Iris pigment epithelial cell (primary cell): ENCODE measurements at regions not wholly inside any gene's neighbourhood (a gene's known extent, or its start where the extent isn't known, plus 50 kb on each side); places are given as distances from the start of the nearest gene placed in this dataset.

Source experiments
- DNase-seq: peaks from one replicate; pipeline ENCODE4 v3.0.0-alpha.2; 2011; ENCODE audit warnings: low read depth

GRCh38 chr7:9981742-9982349, 991.8 kb upstream of the PHF14 start:
- DNase-seq: no peak

- no peak for DNase-seq
Measured at GRCh38 chr7:9983048-9983447, 990.6 kb upstream of the PHF14 start.

DNA sequence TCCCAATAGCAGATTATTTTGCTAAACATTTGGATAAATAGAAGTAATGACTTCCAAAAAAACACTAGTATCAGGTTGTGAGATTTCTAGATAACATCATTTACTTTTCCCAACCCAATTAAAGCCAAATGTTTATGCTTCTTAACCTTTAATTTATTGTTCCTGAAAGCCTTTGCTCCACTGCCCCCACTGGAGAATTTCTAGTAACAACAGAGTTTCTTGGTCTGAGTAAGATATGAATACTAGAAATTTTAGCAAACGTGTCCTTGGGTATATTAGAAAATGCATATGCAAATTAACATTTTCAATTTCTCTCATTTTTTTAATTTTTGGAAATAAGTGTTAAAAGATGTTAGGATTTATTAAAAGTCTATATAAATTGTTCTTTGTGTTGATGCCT, 958.0 kb upstream of the PHF14 start:
- DNase-seq: no peak

DNA sequence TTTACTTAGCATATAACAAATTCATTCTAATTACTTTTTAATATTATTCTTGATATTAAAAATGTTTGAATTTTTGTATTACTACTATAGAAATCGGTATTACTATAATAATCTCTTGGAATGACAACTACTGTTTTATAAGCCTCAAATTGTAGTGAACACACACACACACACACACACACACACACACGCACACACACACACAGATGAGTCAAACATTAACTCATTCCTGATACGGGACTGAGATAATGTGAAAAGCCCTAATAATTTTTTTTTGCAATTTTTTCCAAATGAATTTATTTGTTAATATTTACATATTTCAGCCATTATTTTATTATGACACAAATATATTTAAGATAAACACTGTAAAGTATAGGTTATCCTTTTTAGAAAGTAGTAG, 951.2 kb upstream of the PHF14 start:
- no peak for DNase-seq

DNA sequence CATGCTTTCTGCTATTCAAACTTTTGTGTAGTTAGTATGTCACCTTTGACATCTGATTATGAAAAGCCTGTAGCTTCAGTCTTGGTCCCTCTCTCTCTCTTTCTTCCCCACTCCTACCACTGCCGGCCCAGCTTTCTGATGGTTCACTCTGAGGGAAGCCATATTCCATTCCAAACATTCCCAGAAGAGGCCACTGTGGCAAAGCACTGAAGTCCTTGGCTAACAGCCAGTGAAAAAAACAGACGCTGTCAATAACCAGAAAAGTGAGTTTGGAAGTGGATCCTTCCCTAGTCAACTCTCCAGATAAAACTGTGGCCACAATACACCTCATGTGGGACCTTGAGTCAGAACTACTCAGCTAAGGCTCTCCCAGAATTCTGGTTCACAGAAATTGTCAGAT, 950.7 kb upstream of the PHF14 start:
- peak; percentile 1 for DNase-seq

DNA sequence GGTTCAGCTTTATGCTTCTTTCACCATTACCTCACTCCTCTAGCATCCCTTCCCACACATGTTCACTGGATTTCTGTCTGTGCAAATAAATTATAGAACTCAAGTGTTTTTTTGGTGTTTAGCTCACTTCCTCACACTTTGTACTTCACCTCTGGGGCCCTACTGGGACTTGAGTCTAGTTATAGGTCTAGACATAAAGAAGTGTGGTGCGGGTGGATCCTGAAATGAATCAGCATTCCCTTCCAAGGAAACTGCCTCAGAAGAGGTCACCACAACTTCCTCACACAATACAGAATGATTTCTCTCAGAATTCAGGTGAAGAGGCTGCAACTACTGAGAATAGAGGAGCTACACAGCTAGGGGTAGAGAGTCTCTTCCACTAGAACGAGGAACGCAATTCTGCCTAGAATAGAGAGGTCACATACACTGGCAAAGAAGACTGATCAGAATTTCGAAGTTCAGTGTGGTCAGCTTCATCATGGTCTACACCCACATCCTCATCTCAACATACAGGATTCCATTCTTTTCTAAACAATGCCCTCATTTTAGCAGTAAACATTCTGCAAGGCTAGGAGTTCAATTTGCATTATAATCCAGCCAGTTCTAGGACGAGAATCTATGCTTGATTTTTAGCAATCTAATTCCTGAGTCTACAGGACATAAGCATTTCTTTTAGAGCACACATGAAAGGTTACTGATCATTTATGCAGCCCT, 938.7 kb upstream of the PHF14 start:
- DNase-seq: no peak

DNA sequence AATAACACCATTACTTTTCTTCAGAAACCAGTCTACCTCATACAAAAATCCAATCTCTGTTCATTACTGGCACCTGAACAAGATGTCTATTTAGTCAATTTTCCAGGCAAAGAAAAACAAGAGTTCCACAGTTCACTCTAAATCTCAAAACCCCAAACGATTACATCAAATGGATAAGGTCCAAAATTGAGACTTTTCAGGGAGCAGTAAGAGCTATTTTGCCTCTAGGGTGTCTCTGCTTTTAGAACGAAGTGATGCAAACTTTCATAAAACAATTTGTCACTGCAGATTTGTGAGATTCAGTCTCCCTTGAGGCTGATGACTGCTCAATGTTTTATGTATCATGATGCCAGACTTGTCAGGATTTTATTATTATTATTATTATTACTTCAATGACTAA, 937.0 kb upstream of the PHF14 start:
- DNase-seq: no peak

DNA sequence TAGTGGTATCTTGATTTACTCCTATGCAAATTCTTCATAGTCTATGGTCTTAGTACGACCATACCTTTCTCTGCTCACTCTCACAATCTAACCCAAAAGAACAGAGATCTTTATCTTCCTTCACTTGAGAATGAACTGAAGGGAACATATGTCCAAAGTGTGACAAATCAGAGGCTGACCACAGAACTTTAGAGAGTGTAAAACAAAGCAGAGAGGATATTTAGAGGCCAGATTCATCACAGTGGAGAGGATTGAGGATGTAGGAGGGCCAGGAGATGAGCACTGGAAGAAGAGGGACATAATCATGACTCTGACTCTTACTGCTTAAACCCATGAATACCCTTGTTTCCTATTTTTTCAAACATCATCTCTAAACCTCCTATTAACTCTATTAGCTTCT, 935.3 kb upstream of the PHF14 start:
- DNase-seq: no peak

- DNase-seq: no peak
Measured at GRCh38 chr7:10040674-10041073, 933.0 kb upstream of the PHF14 start.

GRCh38 chr7:10070899-10071298, 902.8 kb upstream of the PHF14 start:
- DNase-seq: no peak

- no peak for DNase-seq
Measured at GRCh38 chr7:10075866-10076265, 897.8 kb upstream of the PHF14 start.

- no peak for DNase-seq
Measured at GRCh38 chr7:10076660-10077300, 896.9 kb upstream of the PHF14 start.

- no peak for DNase-seq
Measured at GRCh38 chr7:10079572-10079971, 894.1 kb upstream of the PHF14 start.

DNA sequence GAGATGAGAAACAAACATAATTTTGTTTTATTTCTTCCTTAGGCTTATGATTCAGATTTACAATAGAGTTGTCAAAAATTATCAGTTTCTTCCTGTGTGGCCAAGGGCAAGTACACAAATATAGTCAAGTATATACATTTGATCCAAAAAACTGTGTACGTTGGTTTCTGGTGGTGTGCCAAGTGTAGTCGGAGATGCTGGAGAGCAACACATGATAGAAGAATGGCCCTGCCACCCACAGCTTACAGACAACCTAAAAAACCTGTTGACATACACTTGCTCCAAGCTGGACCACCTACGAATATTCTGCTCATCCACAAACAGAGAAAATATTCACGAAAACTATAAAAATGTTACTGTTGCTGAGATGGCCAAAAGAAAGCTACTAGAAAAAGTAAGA, 890.8 kb upstream of the PHF14 start:
- no peak for DNase-seq

DNA sequence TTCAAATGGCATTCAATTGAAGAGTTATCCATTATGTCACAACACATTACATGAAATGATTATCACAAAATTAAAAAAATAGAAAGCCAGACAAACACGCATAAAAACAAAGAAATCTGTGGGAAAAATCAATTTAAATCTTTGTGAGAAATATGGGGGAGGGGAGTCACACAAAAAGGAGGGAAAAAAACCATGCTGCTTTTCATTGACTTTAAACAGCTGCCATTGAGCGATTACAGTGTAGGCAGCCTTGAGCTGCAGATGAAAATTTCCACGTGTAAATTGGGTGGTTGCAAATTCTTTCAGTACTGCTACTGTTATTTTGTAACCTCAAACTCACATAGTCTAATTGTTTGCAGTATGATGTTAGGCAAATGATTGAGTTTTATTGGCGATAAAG, 889.9 kb upstream of the PHF14 start:
- no peak for DNase-seq

DNA sequence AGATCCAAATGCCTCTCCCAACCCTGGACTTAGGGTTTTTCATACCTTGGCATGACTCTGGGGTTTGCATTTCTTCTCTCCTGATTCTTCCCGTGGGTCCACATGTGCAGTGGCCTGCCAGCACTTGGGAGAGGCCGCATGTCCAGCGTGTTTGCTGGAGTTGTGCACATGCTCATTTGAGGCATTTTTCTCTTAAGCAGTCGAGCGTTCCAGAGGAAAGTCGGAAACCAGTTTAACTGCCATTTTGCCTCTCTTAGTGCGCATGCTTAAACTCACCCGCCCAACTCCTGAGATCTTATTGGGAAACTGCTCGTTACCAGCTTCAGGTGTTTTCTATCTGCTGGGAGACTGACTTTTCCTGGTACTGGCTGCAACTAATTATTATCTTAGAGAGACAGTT, 888.4 kb upstream of the PHF14 start:
- DNase-seq: no peak

- no peak for DNase-seq
Measured at GRCh38 chr7:10100572-10100971, 873.1 kb upstream of the PHF14 start.

GRCh38 chr7:10101351-10101750, 872.3 kb upstream of the PHF14 start:
- DNase-seq: no peak

DNA sequence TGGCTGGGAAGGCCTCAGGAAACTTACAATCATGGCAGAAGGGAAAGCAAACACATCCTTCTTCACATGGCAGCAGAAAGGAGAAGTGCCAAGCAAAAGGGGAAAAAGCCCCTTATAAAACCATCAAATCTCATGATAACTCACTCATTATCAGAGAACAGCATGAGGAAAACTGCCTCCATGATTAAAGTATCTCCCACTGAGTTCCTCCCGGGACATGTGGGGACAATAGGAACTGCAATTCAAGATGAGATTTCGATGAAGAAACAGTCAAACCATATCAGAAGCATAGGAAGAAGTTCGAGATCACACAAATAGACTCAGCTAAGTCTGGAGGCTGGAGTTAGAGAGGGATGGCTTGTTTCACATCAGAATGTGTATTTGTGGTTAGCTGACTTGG, 869.4 kb upstream of the PHF14 start:
- DNase-seq: no peak

- DNase-seq: no peak
Measured at GRCh38 chr7:10106609-10107008, 867.1 kb upstream of the PHF14 start.

DNA sequence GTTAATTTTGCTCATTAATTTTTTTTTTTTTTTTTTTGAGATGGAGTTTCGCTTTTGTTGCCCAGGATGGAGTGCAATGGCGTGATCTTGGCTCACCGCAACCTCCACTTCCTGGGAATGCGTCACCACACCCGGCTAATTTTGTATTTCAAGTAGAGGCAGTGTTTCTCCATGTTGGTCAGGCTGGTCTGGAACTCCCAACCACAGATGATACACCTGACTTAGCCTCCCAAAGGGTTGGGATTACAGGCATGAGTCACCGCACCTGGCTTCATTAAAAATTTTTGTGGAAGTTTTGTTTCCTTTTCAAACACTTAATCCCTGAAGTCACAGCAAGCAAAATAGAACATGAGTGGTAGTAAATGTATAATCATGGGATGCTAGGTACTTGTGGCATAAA, 857.2 kb upstream of the PHF14 start:
- no peak for DNase-seq

- DNase-seq: no peak
Measured at GRCh38 chr7:10117815-10118214, 855.9 kb upstream of the PHF14 start.

- no peak for DNase-seq
Measured at GRCh38 chr7:10120936-10121335, 852.7 kb upstream of the PHF14 start.

DNA sequence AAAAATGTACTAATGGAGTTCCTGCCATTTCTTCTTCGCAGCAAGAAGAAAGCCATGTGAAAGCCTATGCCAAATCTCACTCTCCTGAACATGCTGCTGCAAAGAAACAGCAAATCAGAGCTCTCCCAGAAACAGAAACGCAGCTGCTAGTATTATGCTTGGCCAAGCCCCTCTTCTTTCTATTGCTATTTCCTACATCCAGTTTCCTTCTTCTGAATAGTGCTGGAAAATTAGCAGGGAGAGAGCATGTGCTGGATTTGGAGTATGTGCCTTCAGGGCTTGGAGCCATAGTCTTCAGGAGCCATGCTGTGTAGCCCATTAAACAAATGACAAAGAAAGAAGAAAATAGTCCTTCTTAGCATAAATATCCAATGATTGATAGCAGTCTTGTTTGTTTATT, 852.0 kb upstream of the PHF14 start:
- no peak for DNase-seq
